Esophagus muscularis mucosa (tissue), 4 donors: ENCODE measurements at regions not wholly inside any gene's neighbourhood (a gene's known extent, or its start where the extent isn't known, plus 50 kb on each side); places are given as distances from the start of the nearest gene placed in this dataset.

Source experiments
- DNase-seq: peaks from one replicate; pipeline ENCODE4 v3.0.0-alpha.2; 2017; ENCODE audit errors: extremely low spot score
- H3K27ac ChIP-seq, 4 donors: fragments of 200-600 bp; sonication (generic); replicated peaks in 1 of 4; 1 replicate in 3 of 4; 2 replicates in 1 of 4; pipeline ENCODE4 v1.5.1; 2016 to 2019; ENCODE audit warnings: mild to moderate bottlenecking in 1 of 4
- H3K27me3 ChIP-seq, 4 donors: fragments of 200-600 bp; sonication (generic); one replicate each; pipeline versions ENCODE4 v1.5.1 to v1.6.0; 2016 to 2019
- H3K36me3 ChIP-seq, 4 donors: fragments of 200-600 bp; sonication (generic); one replicate each; pipeline ENCODE4 v1.5.1; 2016 to 2019
- H3K4me1 ChIP-seq, 4 donors: fragments of 200-600 bp; sonication (generic); one replicate each; pipeline ENCODE4 v1.5.1; 2016 to 2019
- H3K4me3 ChIP-seq, 4 donors: fragments of 200-600 bp; sonication (generic); 1 replicate in 2 of 4; 2 replicates in 2 of 4; pipeline ENCODE4 v1.5.1; 2016 to 2019; ENCODE audit warnings: mild to moderate bottlenecking in 4 of 4, moderate library complexity in 1 of 4
- H3K9me3 ChIP-seq, 4 donors: fragments of 200-600 bp; sonication (generic); 1 replicate in 3 of 4; 2 replicates in 1 of 4; pipeline ENCODE4 v1.5.1; 2016 to 2019
- CTCF ChIP-seq, 3 experiments: fragments of 200-600 bp in 2 of 3; fragments of 450-650 bp in 1 of 3; sonication (generic) in 2 of 3; IDR thresholded peaks; one replicate each; pipeline ENCODE4 v1.5.1; 2017 to 2019; ENCODE audit warnings: antibody characterized with exemption in 3 of 3, mild to moderate bottlenecking in 2 of 3, moderate library complexity in 1 of 3
- EP300 ChIP-seq: sonication (generic); formaldehyde crosslinking; IDR thresholded peaks from one replicate; pipeline ENCODE4 v1.6.1; 2017; ENCODE audit warnings: antibody characterized with exemption
- POLR2A ChIP-seq: fragments of 450-650 bp; IDR thresholded peaks from one replicate; pipeline ENCODE4 v1.6.1; 2017; ENCODE audit warnings: antibody characterized with exemption, moderate library complexity, mild to moderate bottlenecking, low read depth
- POLR2AphosphoS5 ChIP-seq, 2 donors: sonication (generic); formaldehyde crosslinking; IDR thresholded peaks; one replicate each; pipeline ENCODE4 v1.6.1; 2017; ENCODE audit warnings: antibody characterized with exemption in 2 of 2
- WGBS: methylation state at CpG from one replicate; pipeline ENCODE4 v1.1.5; 2018; 5-methylcytosine and 5-hydroxymethylcytosine counted together
- intact Hi-C: fragments of 100-400 bp; cut with DNase I; formaldehyde crosslinking; loops from one replicate; pipeline ENCODE4 v1.15.1; 2023

GRCh38 chr13:83733293-83733692, 149.0 kb downstream of the SLITRK1 start:
- DNase-seq: no peak
- TF ChIP-seq POLR2A (no peak), POLR2AphosphoS5 (IDR thresholded peaks at IDR 0.05) (no peak), CTCF (IDR thresholded peaks at IDR 0.05) (no peak), EP300 (no peak)
- Histone ChIP-seq H3K4me1 (no peaks in the 10 kb centered on the region), H3K9me3 (no peaks in the 10 kb centered on the region), H3K4me3 (no peak overlapping the region), H3K27ac (no peak overlapping the region), H3K36me3 (no peaks in the 10 kb centered on the region), H3K27me3 (no peaks in the 10 kb centered on the region)
- intact Hi-C loops: no loop called here

GRCh38 chr13:83732755-83733154, 149.5 kb downstream of the SLITRK1 start:
- Histone ChIP-seq H3K9me3 (no peaks in the 10 kb centered on the region), H3K27me3 (no peaks in the 10 kb centered on the region), H3K36me3 (no peaks in the 10 kb centered on the region), H3K27ac (no peak overlapping the region), H3K4me3 (no peak overlapping the region), H3K4me1 (no peaks in the 10 kb centered on the region)
- TF ChIP-seq EP300 (no peak), CTCF (IDR thresholded peaks at IDR 0.05) (no peak), POLR2A (no peak), POLR2AphosphoS5 (IDR thresholded peaks at IDR 0.05) (no peak)
- no peak for DNase-seq
- WGBS: 74% methylated on average over 3 of the region's 3 CpGs
- intact Hi-C loops: no loop called here

- intact Hi-C loops: no loop called here
- Histone ChIP-seq H3K4me3 (no peak overlapping the region), H3K4me1 (no peaks in the 10 kb centered on the region), H3K36me3 (no peaks in the 10 kb centered on the region), H3K9me3 (no peaks in the 10 kb centered on the region), H3K27ac (no peak overlapping the region), H3K27me3 (no peaks in the 10 kb centered on the region)
- WGBS: 80% methylated on average over 1 of the region's 1 CpG
- TF ChIP-seq POLR2A (no peak), POLR2AphosphoS5 (IDR thresholded peaks at IDR 0.05) (no peak), CTCF (IDR thresholded peaks at IDR 0.05) (no peak), EP300 (no peak)
- no peak for DNase-seq
Measured at GRCh38 chr13:83731113-83731512, 151.2 kb downstream of the SLITRK1 start.

GRCh38 chr13:83730674-83731073, 151.6 kb downstream of the SLITRK1 start:
- Histone ChIP-seq H3K36me3 (no peaks in the 10 kb centered on the region), H3K4me3 (no peak overlapping the region), H3K9me3 (no peaks in the 10 kb centered on the region), H3K27ac (no peak overlapping the region), H3K4me1 (no peaks in the 10 kb centered on the region), H3K27me3 (no peaks in the 10 kb centered on the region)
- TF ChIP-seq CTCF (IDR thresholded peaks at IDR 0.05): no peak
- no peak for DNase-seq
- intact Hi-C loops: no loop called here
- WGBS: 78% methylated on average over 6 of the region's 6 CpGs

- Histone ChIP-seq H3K4me1 (no peaks in the 10 kb centered on the region), H3K4me3 (no peak overlapping the region), H3K27me3 (no peaks in the 10 kb centered on the region), H3K9me3 (no peaks in the 10 kb centered on the region), H3K36me3 (no peaks in the 10 kb centered on the region), H3K27ac (no peak overlapping the region)
- DNase-seq: no peak
- TF ChIP-seq POLR2A (no peak), EP300 (no peak), CTCF (IDR thresholded peaks at IDR 0.05) (no peak), POLR2AphosphoS5 (IDR thresholded peaks at IDR 0.05) (no peak)
- 91% methylated on average over 2 of the region's 2 CpGs for WGBS
- intact Hi-C loops: no loop called here
Measured at GRCh38 chr13:83722443-83722842, 159.8 kb downstream of the SLITRK1 start.
